MM.1S (cell line): ENCODE measurements at regions not wholly inside any gene's neighbourhood (a gene's known extent, or its start where the extent isn't known, plus 50 kb on each side); places are given as distances from the start of the nearest gene placed in this dataset.

Source experiments
- DNase-seq: peaks from one replicate; pipeline ENCODE4 v3.0.0-alpha.2; 2015
- H2AFZ ChIP-seq: fragments of 300-600 bp; sonication (generic); 2 replicates; pipeline ENCODE4 v1.6.0; 2016; ENCODE audit warnings: antibody characterized with exemption, low read length
- H3F3A ChIP-seq: fragments of 300-600 bp; sonication (generic); 2 replicates; pipeline ENCODE4 v1.6.1; 2016; ENCODE audit warnings: mild to moderate bottlenecking, antibody characterized with exemption, low read length, moderate library complexity, mixed read lengths; ENCODE audit not compliant: insufficient read depth
- H3K27ac ChIP-seq: fragments of 300-600 bp; sonication (generic); 2 replicates; pipeline ENCODE4 v1.5.1; 2016; ENCODE audit warnings: mild to moderate bottlenecking, low read length
- H3K27me3 ChIP-seq: fragments of 300-600 bp; sonication (generic); replicated peaks from 2 replicates; pipeline ENCODE4 v1.6.0; 2016; ENCODE audit warnings: low read length; ENCODE audit not compliant: insufficient read depth
- H3K36me3 ChIP-seq: fragments of 300-600 bp; sonication (generic); replicated peaks from 2 replicates; pipeline ENCODE4 v1.6.1; 2016; ENCODE audit warnings: mild to moderate bottlenecking, low read length, mixed read lengths; ENCODE audit not compliant: insufficient read depth
- H3K4me1 ChIP-seq: fragments of 300-600 bp; sonication (generic); 2 replicates; pipeline ENCODE4 v1.6.1; 2016; ENCODE audit warnings: low read length, mixed read lengths
- H3K4me2 ChIP-seq: fragments of 300-600 bp; sonication (generic); 2 replicates; pipeline ENCODE4 v1.6.0; 2016; ENCODE audit warnings: low read depth, low read length
- H3K4me3 ChIP-seq: fragments of 300-600 bp; sonication (generic); 2 replicates; pipeline ENCODE4 v1.5.1; 2016; ENCODE audit warnings: low read length, mixed read lengths
- H3K79me2 ChIP-seq: fragments of 300-600 bp; sonication (generic); 2 replicates; pipeline ENCODE4 v1.6.1; 2016; ENCODE audit warnings: mixed run types, low read length, mixed read lengths
- H3K9ac ChIP-seq: fragments of 300-600 bp; sonication (generic); 2 replicates; pipeline ENCODE4 v1.6.1; 2016; ENCODE audit warnings: low read length, mixed read lengths
- H3K9me2 ChIP-seq: fragments of 300-600 bp; sonication (generic); replicated peaks from 2 replicates; pipeline ENCODE4 v1.6.1; 2016; ENCODE audit warnings: mild to moderate bottlenecking, low read length, mixed read lengths; ENCODE audit not compliant: insufficient read depth
- H3K9me3 ChIP-seq: fragments of 300-600 bp; sonication (generic); replicated peaks from 2 replicates; pipeline ENCODE4 v1.6.1; 2016; ENCODE audit warnings: mild to moderate bottlenecking, low read length, mixed read lengths; ENCODE audit not compliant: insufficient read depth
- H4K20me1 ChIP-seq: fragments of 300-600 bp; sonication (generic); 2 replicates; pipeline ENCODE4 v1.6.1; 2016; ENCODE audit warnings: mild to moderate bottlenecking, low read length, moderate library complexity, mixed read lengths; ENCODE audit not compliant: insufficient read depth
- EZH2 ChIP-seq: fragments of 300-600 bp; sonication (generic); optimal IDR thresholded peaks from 2 replicates; pipeline ENCODE3; 2017; ENCODE audit warnings: low read depth, mild to moderate bottlenecking, antibody characterized with exemption, low read length, mixed read lengths
- EZH2phosphoT487 ChIP-seq: fragments of 300-600 bp; sonication (generic); IDR thresholded peaks from 2 replicates; pipeline ENCODE4 v1.6.1; 2018; ENCODE audit warnings: antibody characterized with exemption, low read length
- TF ChIP-seq, protein P1 (sequence below): fragments of 300-600 bp; sonication (generic); IDR thresholded peaks from 2 replicates; pipeline ENCODE4 v1.5.1; 2016; ENCODE audit warnings: antibody characterized with exemption, low read length, mixed read lengths

DNA sequence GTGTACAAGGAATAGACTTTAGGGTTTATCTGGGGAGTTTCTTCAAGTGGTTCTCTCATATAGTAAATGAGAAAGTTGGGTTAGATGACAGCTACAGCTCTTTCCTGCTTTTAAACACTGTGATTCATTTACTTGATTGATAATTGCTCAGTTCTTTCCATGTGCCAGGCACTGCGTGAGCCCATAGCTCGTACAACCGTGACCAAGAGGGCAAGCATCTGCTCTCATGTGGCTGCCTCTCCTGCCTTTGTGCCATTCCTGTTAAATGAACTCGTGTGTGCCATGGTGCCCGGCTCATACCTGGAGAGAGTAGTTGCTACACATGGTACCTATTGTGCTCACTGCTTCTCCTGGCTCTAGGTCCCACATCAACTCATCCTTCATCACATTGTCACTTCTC lies 206.3 kb downstream of the SNX19 start:
- H3K79me2 ChIP-seq = no peaks in the 10 kb centered on the region
- no peak for DNase-seq
- no peak overlapping the region for H3K4me2 ChIP-seq
- no peaks in the 10 kb centered on the region for H3K27me3 ChIP-seq
- H2AFZ ChIP-seq = no peak overlapping the region
- no peak overlapping the region for H3K9ac ChIP-seq
- H3K36me3 ChIP-seq = no peaks in the 10 kb centered on the region
- H3K4me3 ChIP-seq = no peak overlapping the region
- no peaks in the 10 kb centered on the region for H3K9me2 ChIP-seq
- H3K9me3 ChIP-seq = no peaks in the 10 kb centered on the region
- H3K4me1 ChIP-seq = no peaks in the 10 kb centered on the region
- no peak overlapping the region for H3K27ac ChIP-seq
- no peaks in the 10 kb centered on the region for H4K20me1 ChIP-seq
- TF ChIP-seq, protein P1, sequence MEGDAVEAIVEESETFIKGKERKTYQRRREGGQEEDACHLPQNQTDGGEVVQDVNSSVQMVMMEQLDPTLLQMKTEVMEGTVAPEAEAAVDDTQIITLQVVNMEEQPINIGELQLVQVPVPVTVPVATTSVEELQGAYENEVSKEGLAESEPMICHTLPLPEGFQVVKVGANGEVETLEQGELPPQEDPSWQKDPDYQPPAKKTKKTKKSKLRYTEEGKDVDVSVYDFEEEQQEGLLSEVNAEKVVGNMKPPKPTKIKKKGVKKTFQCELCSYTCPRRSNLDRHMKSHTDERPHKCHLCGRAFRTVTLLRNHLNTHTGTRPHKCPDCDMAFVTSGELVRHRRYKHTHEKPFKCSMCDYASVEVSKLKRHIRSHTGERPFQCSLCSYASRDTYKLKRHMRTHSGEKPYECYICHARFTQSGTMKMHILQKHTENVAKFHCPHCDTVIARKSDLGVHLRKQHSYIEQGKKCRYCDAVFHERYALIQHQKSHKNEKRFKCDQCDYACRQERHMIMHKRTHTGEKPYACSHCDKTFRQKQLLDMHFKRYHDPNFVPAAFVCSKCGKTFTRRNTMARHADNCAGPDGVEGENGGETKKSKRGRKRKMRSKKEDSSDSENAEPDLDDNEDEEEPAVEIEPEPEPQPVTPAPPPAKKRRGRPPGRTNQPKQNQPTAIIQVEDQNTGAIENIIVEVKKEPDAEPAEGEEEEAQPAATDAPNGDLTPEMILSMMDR = no peak
- TF ChIP-seq EZH2 (no peak), EZH2phosphoT487 (no peak)
- no peaks in the 10 kb centered on the region for H3F3A ChIP-seq

DNA sequence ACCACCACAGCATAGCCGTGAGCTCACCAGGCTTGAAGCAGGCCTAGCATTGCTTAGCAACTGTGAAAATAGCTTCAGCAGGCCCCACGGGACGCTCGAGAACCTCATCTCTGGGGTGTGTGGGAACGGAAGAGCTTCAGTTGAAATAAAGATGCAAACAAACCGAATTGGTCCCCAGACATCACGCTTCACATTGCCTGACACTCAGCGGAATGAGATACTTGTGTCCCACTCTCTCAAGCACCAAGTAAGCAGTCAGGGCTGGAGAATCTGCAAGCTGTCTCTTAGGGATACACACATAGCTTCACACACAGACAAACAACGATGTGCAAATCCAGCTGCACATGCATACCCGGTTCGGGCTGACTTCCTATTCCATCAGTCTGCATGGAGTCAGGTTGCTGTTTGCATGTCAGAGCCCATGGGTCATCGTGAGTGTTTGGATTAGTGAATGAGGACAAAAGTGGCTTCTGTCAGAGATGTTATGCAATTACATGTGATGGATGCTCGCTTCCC lies 205.7 kb downstream of the SNX19 start:
- Histone ChIP-seq H3K4me3 (no peak overlapping the region), H3K9ac (no peak overlapping the region), H4K20me1 (no peaks in the 10 kb centered on the region), H3K27ac (no peak overlapping the region), H3F3A (no peaks in the 10 kb centered on the region), H3K9me2 (no peaks in the 10 kb centered on the region), H3K27me3 (no peaks in the 10 kb centered on the region), H3K4me2 (no peak overlapping the region), H2AFZ (no peak overlapping the region), H3K4me1 (no peaks in the 10 kb centered on the region), H3K9me3 (no peaks in the 10 kb centered on the region), H3K79me2 (no peaks in the 10 kb centered on the region), H3K36me3 (no peaks in the 10 kb centered on the region)
- TF ChIP-seq EZH2phosphoT487 (no peak), EZH2 (no peak)
- TF ChIP-seq, protein P1 = no peak
- DNase-seq = no peak

DNA sequence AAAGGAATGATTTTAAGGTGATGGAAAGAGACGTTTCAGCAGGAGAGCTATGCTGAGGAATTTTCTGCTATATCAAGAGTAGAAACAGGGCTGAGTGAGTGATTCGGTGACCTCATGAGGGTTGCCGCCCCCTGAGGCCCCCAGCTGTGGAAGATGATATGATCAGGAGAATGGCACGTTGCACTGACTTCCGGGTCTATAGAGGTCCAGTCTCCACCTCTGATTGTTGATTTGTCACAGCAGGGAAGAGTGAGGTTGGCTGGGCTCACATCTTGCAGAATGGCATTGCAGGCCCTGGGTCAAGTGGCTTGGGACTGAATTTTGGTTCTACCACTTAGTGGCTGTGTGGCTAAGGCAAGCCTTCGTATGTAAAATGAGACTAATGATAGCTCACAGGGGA lies 205.1 kb downstream of the SNX19 start:
- no peak overlapping the region for H2AFZ ChIP-seq
- no peak overlapping the region for H3K4me3 ChIP-seq
- no peak overlapping the region for H3K4me2 ChIP-seq
- TF ChIP-seq, protein P1 = no peak
- TF ChIP-seq EZH2 (no peak), EZH2phosphoT487 (no peak)
- H3F3A ChIP-seq = no peaks in the 10 kb centered on the region
- no peaks in the 10 kb centered on the region for H4K20me1 ChIP-seq
- H3K27ac ChIP-seq = no peak overlapping the region
- no peaks in the 10 kb centered on the region for H3K79me2 ChIP-seq
- H3K9ac ChIP-seq = no peak overlapping the region
- H3K9me2 ChIP-seq = no peaks in the 10 kb centered on the region
- H3K9me3 ChIP-seq = no peaks in the 10 kb centered on the region
- DNase-seq = no peak
- H3K27me3 ChIP-seq = no peaks in the 10 kb centered on the region
- H3K36me3 ChIP-seq = no peaks in the 10 kb centered on the region
- no peaks in the 10 kb centered on the region for H3K4me1 ChIP-seq
